ENCODE measurements at regions not wholly inside any gene's neighbourhood (a gene's known extent, or its start where the extent isn't known, plus 50 kb on each side); places are given as distances from the start of the nearest gene placed in this dataset.

GRCh38 chr18:78304192-78305164, 675.1 kb upstream of the SALL3 start:
- peak overlapping the region; percentile 3 for H3K4me3 ChIP-seq (ENCODE audit: low read length)
- no peak overlapping the region for H2AFZ ChIP-seq (ENCODE audit: low read depth, low read length)
- H3K9me2 ChIP-seq (ENCODE audit: insufficient read depth, low read length), result no peaks in the 10 kb centered on the region
- no peaks in the 10 kb centered on the region for H3F3A ChIP-seq (ENCODE audit: insufficient read depth, low read length, poor library complexity, severe bottlenecking)
- H4K20me1 ChIP-seq (ENCODE audit: insufficient read depth), result no peaks in the 10 kb centered on the region
- no peak overlapping the region for H3K4me2 ChIP-seq (ENCODE audit: low read length)
- H3K36me3 ChIP-seq (ENCODE audit: insufficient read depth, low read length), result no peaks in the 10 kb centered on the region
- H3K79me2 ChIP-seq (replicated peaks; ENCODE audit: insufficient read depth, low read length), result no peaks in the 10 kb centered on the region
- H3K27ac ChIP-seq (ENCODE audit: low read length), result peak overlapping the region; percentile 3
- H3K27me3 ChIP-seq (ENCODE audit: insufficient read depth, low read depth, low read length), result no peaks in the 10 kb centered on the region
- H3K9me3 ChIP-seq (ENCODE audit: low read length), result no peaks in the 10 kb centered on the region
- no peak for TF ChIP-seq RAD21 (conservative IDR thresholded peaks at IDR 0.05)
- TF ChIP-seq POLR2AphosphoS5 (IDR thresholded peaks at IDR 0.05), result no peak
- no peak for TF ChIP-seq EZH2 (IDR thresholded peaks at IDR 0.05; ENCODE audit: borderline replicate concordance, insufficient read depth, low read length, poor library complexity, severe bottlenecking)
- TF ChIP-seq TAF1 (IDR thresholded peaks at IDR 0.05; ENCODE audit: low read depth), result no peak
- no peak for TF ChIP-seq MXI1 (conservative IDR thresholded peaks at IDR 0.05; ENCODE audit: poor library complexity, severe bottlenecking)
- no peak for TF ChIP-seq SMC3 (conservative IDR thresholded peaks at IDR 0.05; ENCODE audit: poor library complexity)
- TF ChIP-seq REST (IDR thresholded peaks at IDR 0.05; ENCODE audit: borderline replicate concordance), result no peak
- no peak for TF ChIP-seq EP300 (conservative IDR thresholded peaks at IDR 0.05; ENCODE audit: poor library complexity, severe bottlenecking)
- TF ChIP-seq CTCF (IDR thresholded peaks at IDR 0.05; ENCODE audit: poor library complexity, severe bottlenecking), result no peak
- H3K9ac ChIP-seq (ENCODE audit: low read length), result no peak overlapping the region

- no peaks in the 10 kb centered on the region for H3K27me3 ChIP-seq (ENCODE audit: insufficient read depth, low read depth, low read length)
- H3K4me2 ChIP-seq (ENCODE audit: low read length), result no peak overlapping the region
- H3K79me2 ChIP-seq (replicated peaks; ENCODE audit: insufficient read depth, low read length), result no peaks in the 10 kb centered on the region
- no peaks in the 10 kb centered on the region for H4K20me1 ChIP-seq (ENCODE audit: insufficient read depth)
- no peak overlapping the region for H3K9ac ChIP-seq (ENCODE audit: low read length)
- H3K4me3 ChIP-seq (ENCODE audit: low read length), result no peak overlapping the region
- no peaks in the 10 kb centered on the region for H3F3A ChIP-seq (ENCODE audit: insufficient read depth, low read length, poor library complexity, severe bottlenecking)
- no peak for TF ChIP-seq TAF1 (IDR thresholded peaks at IDR 0.05; ENCODE audit: low read depth)
- no peak for TF ChIP-seq MXI1 (conservative IDR thresholded peaks at IDR 0.05; ENCODE audit: poor library complexity, severe bottlenecking)
- TF ChIP-seq SMC3 (conservative IDR thresholded peaks at IDR 0.05; ENCODE audit: poor library complexity), result no peak
- TF ChIP-seq REST (IDR thresholded peaks at IDR 0.05; ENCODE audit: borderline replicate concordance), result no peak
- TF ChIP-seq EP300 (conservative IDR thresholded peaks at IDR 0.05; ENCODE audit: poor library complexity, severe bottlenecking), result no peak
- TF ChIP-seq POLR2AphosphoS5 (IDR thresholded peaks at IDR 0.05), result no peak
- no peak for TF ChIP-seq EZH2 (IDR thresholded peaks at IDR 0.05; ENCODE audit: borderline replicate concordance, insufficient read depth, low read length, poor library complexity, severe bottlenecking)
- no peak overlapping the region for H2AFZ ChIP-seq (ENCODE audit: low read depth, low read length)
- no peaks in the 10 kb centered on the region for H3K9me3 ChIP-seq (ENCODE audit: low read length)
- H3K27ac ChIP-seq (ENCODE audit: low read length), result no peak overlapping the region
- H3K9me2 ChIP-seq (ENCODE audit: insufficient read depth, low read length), result no peaks in the 10 kb centered on the region
- no peaks in the 10 kb centered on the region for H3K36me3 ChIP-seq (ENCODE audit: insufficient read depth, low read length)
Measured at GRCh38 chr18:78305789-78306188, 673.8 kb upstream of the SALL3 start.
